Tibial artery (tissue), 4 donors: ENCODE measurements at regions not wholly inside any gene's neighbourhood (a gene's known extent, or its start where the extent isn't known, plus 50 kb on each side); places are given as distances from the start of the nearest gene placed in this dataset.

Experiments
- DNase-seq, 2 donors: peaks; one replicate each; pipeline ENCODE4 v3.0.0-alpha.2; 2019
- H3K27ac ChIP-seq, 2 donors: fragments of 200-600 bp; sonication (generic) in 1 of 2; 1 replicate in 1 of 2; 2 replicates in 1 of 2; pipeline ENCODE4 v1.5.1; 2018 to 2019; ENCODE audit warnings: mild to moderate bottlenecking in 1 of 2
- H3K27me3 ChIP-seq, 2 donors: fragments of 200-600 bp; sonication (generic) in 1 of 2; one replicate each; pipeline versions ENCODE4 v1.5.1 to v1.6.0; 2016 to 2019
- H3K36me3 ChIP-seq, 3 donors: fragments of 200-600 bp; sonication (generic) in 2 of 3; one replicate each; pipeline ENCODE4 v1.5.1; 2016 to 2019; ENCODE audit warnings: mild to moderate bottlenecking in 2 of 3
- H3K4me1 ChIP-seq, 4 donors: fragments of 200-600 bp; sonication (generic) in 2 of 4; 1 replicate in 3 of 4; 2 replicates in 1 of 4; pipeline ENCODE4 v1.5.1; 2016 to 2019
- H3K4me3 ChIP-seq, 2 donors: fragments of 200-600 bp; sonication (generic) in 1 of 2; 1 replicate in 1 of 2; 2 replicates in 1 of 2; pipeline ENCODE4 v1.5.1; 2018 to 2019; ENCODE audit warnings: mild to moderate bottlenecking in 2 of 2
- H3K9me3 ChIP-seq, 3 donors: fragments of 200-600 bp; sonication (generic) in 1 of 3; one replicate each; pipeline ENCODE4 v1.5.1; 2016 to 2019
- intact Hi-C: fragments of 100-400 bp; cut with DNase I; formaldehyde crosslinking; loops from one replicate; pipeline ENCODE4 v1.15.0; 2023; ENCODE audit warnings: low total_unique reads
- TF ChIP-seq, protein P1 (sequence below), 2 experiments: fragments of 200-600 bp in 1 of 2; fragments of 450-650 bp in 1 of 2; IDR thresholded peaks; one replicate each; pipeline ENCODE4 v1.5.1; 2017 to 2019; ENCODE audit warnings: antibody characterized with exemption in 2 of 2, mild to moderate bottlenecking in 1 of 2, moderate library complexity in 1 of 2

GRCh38 chr6:140782941-140783340 lies 1349.8 kb upstream of the GJE1 start:
- Histone ChIP-seq H3K4me3 (no peak overlapping the region), H3K4me1 (peaks cover 0 to 15% (median 0%) of the 10 kb centered on the region in 4 donors), H3K27ac (no peak overlapping the region), H3K27me3 (no peaks in the 10 kb centered on the region), H3K9me3 (no peaks in the 10 kb centered on the region), H3K36me3 (no peaks in the 10 kb centered on the region)
- no peak for DNase-seq
- TF ChIP-seq, protein P1, sequence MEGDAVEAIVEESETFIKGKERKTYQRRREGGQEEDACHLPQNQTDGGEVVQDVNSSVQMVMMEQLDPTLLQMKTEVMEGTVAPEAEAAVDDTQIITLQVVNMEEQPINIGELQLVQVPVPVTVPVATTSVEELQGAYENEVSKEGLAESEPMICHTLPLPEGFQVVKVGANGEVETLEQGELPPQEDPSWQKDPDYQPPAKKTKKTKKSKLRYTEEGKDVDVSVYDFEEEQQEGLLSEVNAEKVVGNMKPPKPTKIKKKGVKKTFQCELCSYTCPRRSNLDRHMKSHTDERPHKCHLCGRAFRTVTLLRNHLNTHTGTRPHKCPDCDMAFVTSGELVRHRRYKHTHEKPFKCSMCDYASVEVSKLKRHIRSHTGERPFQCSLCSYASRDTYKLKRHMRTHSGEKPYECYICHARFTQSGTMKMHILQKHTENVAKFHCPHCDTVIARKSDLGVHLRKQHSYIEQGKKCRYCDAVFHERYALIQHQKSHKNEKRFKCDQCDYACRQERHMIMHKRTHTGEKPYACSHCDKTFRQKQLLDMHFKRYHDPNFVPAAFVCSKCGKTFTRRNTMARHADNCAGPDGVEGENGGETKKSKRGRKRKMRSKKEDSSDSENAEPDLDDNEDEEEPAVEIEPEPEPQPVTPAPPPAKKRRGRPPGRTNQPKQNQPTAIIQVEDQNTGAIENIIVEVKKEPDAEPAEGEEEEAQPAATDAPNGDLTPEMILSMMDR (IDR thresholded peaks at IDR 0.05), result no peak
- intact Hi-C loops, result no loop called here

DNA sequence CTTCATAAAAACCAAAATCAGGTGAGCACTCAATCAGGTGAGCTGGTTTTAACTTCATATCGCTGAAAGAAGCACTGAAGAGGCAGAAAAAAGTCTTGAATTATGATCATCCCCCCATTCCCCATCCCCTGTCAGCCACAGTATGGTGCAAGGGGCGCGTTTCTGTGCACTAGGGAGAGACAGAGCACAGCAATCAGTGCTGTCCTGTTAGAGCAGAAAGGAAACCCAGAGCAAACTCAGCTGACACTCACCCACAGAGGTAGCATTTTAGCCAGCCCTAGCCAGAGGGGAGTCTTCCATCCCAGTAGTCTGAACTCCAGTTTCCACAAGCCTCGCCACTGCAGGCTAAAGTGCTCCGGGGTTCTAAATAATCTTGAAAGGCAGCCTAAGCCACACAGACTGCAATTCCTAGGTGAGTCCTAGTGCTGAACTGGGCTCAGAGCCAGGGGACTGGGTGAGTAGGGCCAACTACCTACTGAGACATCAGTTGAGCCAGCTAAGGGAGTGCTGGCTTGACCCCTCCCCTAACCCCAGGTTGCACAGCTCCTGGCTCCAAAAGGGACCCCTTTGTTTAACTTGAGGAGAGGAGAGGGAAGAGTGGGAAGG lies 1352.6 kb upstream of the GJE1 start:
- H3K4me1 ChIP-seq, result peaks cover 0 to 8% (median 0%) of the 10 kb centered on the region in 4 donors
- TF ChIP-seq, protein P1 (IDR thresholded peaks at IDR 0.05), result no peak
- intact Hi-C loops, result no loop called here
- DNase-seq, result no peak
- H3K9me3 ChIP-seq, result no peaks in the 10 kb centered on the region
- H3K27me3 ChIP-seq, result no peaks in the 10 kb centered on the region
- H3K4me3 ChIP-seq, result no peak overlapping the region
- H3K36me3 ChIP-seq, result no peaks in the 10 kb centered on the region
- no peak overlapping the region for H3K27ac ChIP-seq

DNA sequence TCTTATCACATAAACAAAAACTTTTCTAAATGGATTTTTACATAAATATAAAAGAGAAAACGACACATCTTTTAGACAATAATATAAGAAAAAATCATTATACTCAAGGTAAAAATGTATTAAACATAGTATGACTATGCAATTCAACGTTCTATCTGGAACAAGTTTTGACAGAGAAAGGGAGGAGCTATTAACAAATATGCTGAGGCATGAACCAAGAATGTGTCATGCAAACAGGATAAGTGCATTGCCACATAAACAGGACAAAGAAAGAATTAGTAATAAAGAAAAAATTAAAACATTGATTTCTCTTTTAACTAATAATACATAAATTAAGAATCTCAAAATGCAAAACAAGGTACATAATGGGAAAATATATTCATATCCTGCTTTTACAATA lies 1353.4 kb upstream of the GJE1 start:
- H3K4me1 ChIP-seq, result peaks cover 0 to 5% (median 2%) of the 10 kb centered on the region in 4 donors
- H3K4me3 ChIP-seq, result no peak overlapping the region
- H3K27me3 ChIP-seq, result no peaks in the 10 kb centered on the region
- TF ChIP-seq, protein P1 (IDR thresholded peaks at IDR 0.05), result no peak
- H3K27ac ChIP-seq, result no peak overlapping the region
- H3K9me3 ChIP-seq, result no peaks in the 10 kb centered on the region
- no peak for DNase-seq
- intact Hi-C loops, result no loop called here
- H3K36me3 ChIP-seq, result no peaks in the 10 kb centered on the region

GRCh38 chr6:140777780-140778179 lies 1354.9 kb upstream of the GJE1 start:
- no peaks in the 10 kb centered on the region for H3K27me3 ChIP-seq
- intact Hi-C loops, result no loop called here
- TF ChIP-seq, protein P1 (IDR thresholded peaks at IDR 0.05), result no peak
- H3K4me3 ChIP-seq, result no peak overlapping the region
- H3K27ac ChIP-seq, result no peak overlapping the region
- H3K4me1 ChIP-seq, result peaks cover 0 to 20% (median 5%) of the 10 kb centered on the region in 4 donors
- H3K9me3 ChIP-seq, result no peaks in the 10 kb centered on the region
- no peaks in the 10 kb centered on the region for H3K36me3 ChIP-seq
- DNase-seq, result no peak

- TF ChIP-seq, protein P1 (IDR thresholded peaks at IDR 0.05), result no peak
- Histone ChIP-seq H3K9me3 (no peaks in the 10 kb centered on the region), H3K36me3 (no peaks in the 10 kb centered on the region), H3K4me1 (peaks cover 0 to 20% (median 5%) of the 10 kb centered on the region in 4 donors), H3K4me3 (no peak overlapping the region), H3K27me3 (no peaks in the 10 kb centered on the region), H3K27ac (no peak overlapping the region)
- intact Hi-C loops, result no loop called here
- no peak for DNase-seq
Measured at GRCh38 chr6:140775061-140775460, 1357.7 kb upstream of the GJE1 start.

DNA sequence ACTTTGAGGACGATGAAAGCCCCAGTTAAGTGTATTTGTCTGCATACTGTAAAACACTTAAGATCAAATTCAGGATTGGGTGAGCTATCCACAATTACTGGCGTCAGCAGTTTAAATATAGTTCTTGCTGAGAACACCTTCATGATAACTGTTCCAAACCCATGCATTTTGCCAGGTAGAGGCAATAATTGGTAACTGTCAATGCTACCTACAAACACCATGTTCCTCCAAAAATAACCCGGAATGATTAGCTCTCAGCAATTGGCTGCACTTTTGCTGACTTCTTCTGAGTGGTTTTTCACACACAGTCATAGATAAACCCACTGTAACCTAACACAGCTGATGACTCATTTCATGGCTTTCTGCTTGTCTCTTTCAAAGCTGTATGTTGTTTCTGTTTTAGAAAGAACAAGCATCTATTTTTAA lies 1358.6 kb upstream of the GJE1 start:
- H3K9me3 ChIP-seq, result no peaks in the 10 kb centered on the region
- no peak overlapping the region for H3K27ac ChIP-seq
- DNase-seq, result no peak
- peaks cover 0 to 20% (median 5%) of the 10 kb centered on the region in 4 donors for H3K4me1 ChIP-seq
- TF ChIP-seq, protein P1 (IDR thresholded peaks at IDR 0.05), result no peak
- no peaks in the 10 kb centered on the region for H3K27me3 ChIP-seq
- no peak overlapping the region for H3K4me3 ChIP-seq
- intact Hi-C loops, result no loop called here
- no peaks in the 10 kb centered on the region for H3K36me3 ChIP-seq
